GM18498 (cell line): ENCODE measurements at regions not wholly inside any gene's neighbourhood (a gene's known extent, or its start where the extent isn't known, plus 50 kb on each side); places are given as distances from the start of the nearest gene placed in this dataset.
"Not testable (repeated sequence)": the region's sequence is repeated elsewhere in the genome, so short reads cannot be mapped to it uniquely, and the experiment has no call there.

ENCODE experiments used
- ATAC-seq: cut with Tn5 transposase; IDR thresholded peaks from one replicate; pipeline ENCODE4 v1.9.1; 2021; ENCODE audit warnings: mild to moderate bottlenecking, moderate library complexity; ENCODE audit not compliant: unreplicated experiment

DNA sequence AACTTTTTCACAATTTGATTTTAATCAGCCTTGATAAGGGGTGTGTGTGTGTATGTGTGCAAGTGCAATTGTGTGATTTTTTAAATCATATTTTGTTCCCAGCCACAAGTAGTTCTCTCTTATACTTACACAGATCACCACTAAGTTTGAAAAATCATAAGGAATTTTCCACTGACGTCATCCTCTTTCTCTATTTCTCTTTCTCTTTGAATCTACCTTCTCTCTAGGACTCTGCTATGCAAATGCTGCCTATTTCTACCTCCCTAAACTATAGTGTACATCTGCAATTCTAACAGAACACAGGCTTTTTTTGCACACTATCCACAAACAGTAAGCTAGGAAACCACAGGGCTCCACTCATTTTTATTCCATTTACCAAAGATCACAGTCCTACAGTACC lies 254.6 kb upstream of the CYLC2 start:
- no peak for ATAC-seq

DNA sequence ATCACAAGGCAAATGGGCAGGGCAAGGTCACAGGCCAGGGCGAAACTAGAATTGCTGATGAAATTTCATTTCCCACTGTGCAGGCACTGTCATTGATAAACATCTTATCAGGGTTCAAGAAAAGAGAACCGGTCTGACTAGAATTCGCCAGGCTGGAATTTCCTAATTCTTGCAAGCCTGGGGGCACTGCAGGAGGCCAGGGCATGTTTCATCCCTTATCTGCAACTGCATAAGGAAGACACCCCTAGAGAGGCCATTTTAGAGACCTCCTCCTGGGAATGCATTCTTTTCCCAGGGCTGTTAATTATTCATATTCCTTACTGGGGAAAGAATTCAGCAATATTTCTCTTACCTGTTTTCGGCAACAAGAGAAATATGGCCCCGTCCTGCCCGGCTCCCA lies 266.2 kb upstream of the CYLC2 start:
- ATAC-seq = no peak

- no peak for ATAC-seq
Measured at GRCh38 chr9:102714184-102714583, 280.9 kb upstream of the CYLC2 start.

GRCh38 chr9:102712910-102713309 lies 282.2 kb upstream of the CYLC2 start:
- not testable (repeated sequence) for ATAC-seq

- no peak for ATAC-seq
Measured at GRCh38 chr9:102700936-102701335, 294.2 kb upstream of the CYLC2 start.

DNA sequence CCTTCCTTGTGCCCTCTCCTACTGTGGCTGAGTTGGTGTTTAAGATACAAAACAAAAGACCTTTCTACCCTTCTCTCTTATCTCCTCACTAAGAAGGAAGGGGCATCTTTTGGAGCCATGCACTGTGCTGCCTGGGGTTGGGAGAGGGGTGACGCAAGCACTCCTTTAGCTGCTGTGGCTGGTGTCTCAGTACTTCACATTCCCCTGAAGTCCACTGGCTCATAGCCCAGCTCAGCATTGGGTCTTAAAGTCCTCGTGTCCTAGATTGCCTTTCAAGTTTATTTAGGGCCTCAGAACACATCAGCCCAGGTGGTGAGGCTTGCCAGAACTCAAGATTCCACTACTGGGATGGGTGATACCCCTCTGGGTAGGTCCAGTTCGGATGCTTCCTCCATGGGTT lies 325.9 kb upstream of the CYLC2 start:
- no peak for ATAC-seq

DNA sequence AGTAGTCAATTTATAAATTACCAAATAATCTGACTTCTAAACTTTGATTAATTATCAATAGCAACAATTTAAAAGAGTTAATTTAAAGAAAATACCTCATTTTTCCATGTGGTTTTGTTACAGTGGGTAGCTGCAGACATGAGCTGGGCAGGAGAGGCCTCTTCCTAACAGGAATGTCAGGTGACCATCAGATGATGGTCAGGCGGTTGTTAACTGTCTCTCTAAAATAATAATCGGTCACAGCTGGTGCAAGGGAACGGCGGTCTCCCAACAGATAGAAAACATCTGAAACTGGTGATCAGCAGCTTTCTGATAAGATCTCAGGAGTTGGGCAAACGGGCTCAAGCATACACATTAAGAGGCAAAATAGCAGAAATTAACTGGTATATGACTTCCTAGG lies 342.7 kb upstream of the CYLC2 start:
- ATAC-seq = no peak

DNA sequence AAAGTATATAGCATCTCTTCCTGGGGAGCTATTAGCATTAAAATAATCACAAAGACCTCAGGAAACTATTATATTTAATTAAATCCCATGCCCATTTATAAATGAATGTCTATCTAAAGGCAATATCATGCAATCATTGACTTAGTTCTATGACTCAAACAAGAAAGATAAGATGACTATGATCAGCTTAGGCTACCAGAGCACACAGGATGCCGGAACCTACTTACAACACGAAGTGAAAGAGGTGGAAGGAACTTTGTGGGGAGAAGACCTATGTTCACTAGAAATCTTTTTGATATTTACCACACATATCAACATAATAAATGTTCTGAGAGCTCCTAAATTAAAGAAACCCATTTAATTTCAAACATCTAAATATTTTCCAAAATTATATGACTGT lies 344.2 kb upstream of the CYLC2 start:
- no peak for ATAC-seq

- ATAC-seq = no peak
Measured at GRCh38 chr9:102642651-102643050, 352.5 kb upstream of the CYLC2 start.

- no peak for ATAC-seq
Measured at GRCh38 chr9:102631559-102631958, 363.6 kb upstream of the CYLC2 start.

- no peak for ATAC-seq
Measured at GRCh38 chr9:102609461-102609860, 385.7 kb upstream of the CYLC2 start.

- not testable (repeated sequence) for ATAC-seq
Measured at GRCh38 chr9:102603198-102604195, 391.6 kb upstream of the CYLC2 start.

DNA sequence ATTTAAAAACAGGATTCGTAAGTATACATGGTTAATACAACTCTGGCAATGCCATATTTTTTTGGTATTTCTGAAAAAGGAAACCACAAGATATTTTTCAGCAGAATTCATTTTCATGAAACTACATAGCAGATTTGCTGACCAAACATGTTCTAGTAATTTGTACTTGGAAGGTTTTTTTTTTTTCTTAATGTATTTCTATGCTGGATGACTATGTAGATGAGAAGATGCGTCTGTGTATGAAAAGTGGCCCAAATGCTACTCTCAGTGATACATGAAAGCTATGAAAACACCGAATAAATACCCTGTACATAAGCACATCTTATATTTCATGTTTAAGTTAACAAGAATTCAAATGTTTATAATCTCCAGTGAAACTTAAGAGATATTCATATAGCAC lies 400.9 kb upstream of the CYLC2 start:
- ATAC-seq = no peak

DNA sequence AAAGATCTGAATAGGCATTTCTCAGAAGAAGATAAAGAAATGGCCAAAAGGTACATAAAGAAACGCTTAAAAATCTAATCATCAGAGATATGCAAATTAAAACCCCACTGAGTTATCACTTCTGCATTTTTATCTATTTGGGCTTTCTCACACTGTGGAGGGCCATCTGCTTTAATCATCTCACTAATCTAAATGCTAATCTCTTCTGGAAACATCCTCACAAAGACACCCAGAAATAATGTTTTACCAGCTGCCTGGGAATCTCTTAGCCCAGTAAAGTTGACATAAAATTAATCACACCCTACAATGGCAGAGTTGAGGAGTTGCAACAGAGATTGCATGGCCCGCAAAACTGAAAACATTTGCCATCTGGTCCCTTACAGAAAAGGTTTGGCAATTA lies 407.9 kb upstream of the CYLC2 start:
- no peak for ATAC-seq

DNA sequence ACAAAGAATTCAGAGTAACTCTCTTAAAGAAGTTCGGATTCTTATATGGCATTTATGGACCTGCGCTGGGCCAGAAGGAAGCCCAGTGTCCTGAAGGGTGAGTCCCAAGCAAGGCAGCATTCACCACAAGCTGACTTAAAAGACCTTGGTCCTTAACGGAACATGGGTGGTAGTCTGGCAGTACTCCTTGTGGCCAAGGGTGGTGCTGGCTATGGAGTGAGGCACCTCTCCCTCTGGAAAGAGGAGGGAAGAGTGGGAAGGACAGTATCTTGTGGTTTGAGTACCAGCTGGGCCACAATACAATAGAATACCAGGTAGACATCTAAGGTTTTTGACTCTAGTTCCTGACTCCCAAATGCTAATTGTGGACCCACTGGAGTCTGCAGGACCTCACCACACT lies 425.7 kb upstream of the CYLC2 start:
- no peak for ATAC-seq

- no peak for ATAC-seq
Measured at GRCh38 chr9:102551346-102551745, 443.8 kb upstream of the CYLC2 start.

DNA sequence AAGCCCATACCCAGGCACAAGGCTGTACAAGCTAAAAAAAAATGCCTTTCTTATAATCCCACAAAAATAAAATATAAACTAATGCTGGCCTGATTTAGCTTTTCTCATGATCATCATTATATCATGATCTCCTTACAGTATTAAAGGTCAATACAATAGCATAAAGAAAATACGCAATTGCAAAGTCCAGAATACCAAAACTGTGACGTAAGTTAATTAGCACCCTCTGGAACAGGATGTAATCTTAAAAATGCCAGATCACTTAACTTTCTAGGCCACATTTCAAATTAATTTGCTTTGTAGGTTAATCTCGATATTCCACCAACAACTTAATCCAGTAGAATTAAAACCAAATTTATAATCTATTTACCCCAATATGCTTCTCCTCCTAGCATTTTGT lies 444.2 kb upstream of the CYLC2 start:
- no peak for ATAC-seq

DNA sequence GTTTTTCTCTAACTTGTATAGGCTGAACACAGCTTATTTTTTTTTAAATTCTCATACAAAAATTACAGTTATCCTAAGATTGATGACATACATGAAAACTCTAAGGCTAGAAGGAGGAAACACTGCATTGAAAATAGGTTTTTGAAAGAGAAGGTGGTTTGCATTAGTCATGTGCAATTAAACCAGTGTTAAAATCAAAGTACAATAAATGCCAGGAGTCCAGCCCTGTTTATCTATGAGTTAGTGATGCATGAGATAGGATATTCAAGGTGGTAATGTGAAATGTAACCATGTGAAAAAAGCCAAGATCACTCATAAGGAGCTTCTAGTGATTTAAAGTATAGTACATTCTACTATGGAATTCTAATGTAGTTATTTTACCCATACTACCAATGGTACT lies 444.9 kb upstream of the CYLC2 start:
- ATAC-seq = no peak

GRCh38 chr9:102534031-102534430 lies 461.1 kb upstream of the CYLC2 start:
- ATAC-seq = no peak

DNA sequence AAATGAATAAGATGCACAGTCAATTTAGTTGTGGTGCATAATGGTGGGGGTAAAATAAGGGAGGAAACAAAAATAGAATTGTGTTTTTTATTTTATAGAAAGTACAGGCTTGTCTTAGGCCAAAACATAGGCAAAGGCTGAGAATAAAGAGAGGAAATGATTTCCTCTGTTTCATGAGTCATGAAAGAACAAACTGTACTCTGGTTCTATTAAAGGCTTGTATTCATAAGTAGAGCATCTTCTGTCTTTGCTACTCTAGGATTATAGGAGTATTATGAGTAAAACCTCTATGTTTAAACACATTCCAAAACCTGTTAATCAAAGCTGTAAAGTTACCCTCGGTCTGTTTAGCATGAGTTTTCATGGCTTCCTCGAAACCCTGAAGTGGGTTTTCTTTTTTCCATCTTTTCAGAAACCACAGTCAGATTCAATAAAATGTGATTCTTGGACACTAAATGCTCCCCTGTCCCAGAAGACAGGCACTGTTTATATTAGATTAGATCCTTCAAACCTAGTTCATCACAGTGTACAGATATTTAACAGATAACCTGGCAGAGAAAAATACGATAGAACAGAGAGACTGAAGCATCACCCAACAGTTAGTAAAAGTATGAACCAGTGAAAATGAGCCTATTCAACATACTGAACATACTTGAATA lies 473.9 kb upstream of the CYLC2 start:
- ATAC-seq = no peak

DNA sequence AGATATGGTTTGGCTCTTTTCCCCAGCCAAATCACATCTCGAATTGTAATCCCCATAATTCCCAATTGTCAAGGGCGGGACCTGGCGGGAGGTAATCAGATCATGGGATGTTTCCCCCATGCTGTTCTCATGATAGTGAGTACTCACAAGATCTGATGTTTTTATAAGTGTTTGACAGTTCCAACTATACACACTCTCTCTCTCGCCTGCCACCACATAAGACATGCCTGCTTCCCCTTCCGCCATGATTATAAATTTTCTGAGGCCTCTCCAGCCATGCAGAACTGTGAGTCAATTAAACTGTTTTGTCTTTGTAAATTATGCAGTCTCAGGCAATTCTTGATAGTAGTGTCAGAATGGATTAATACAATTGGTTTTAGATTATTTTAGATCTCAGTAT lies 475.7 kb upstream of the CYLC2 start:
- no peak for ATAC-seq

- no peak for ATAC-seq
Measured at GRCh38 chr9:102518324-102518723, 476.8 kb upstream of the CYLC2 start.
